ENCODE measurements at regions not wholly inside any gene's neighbourhood (a gene's known extent, or its start where the extent isn't known, plus 50 kb on each side); places are given as distances from the start of the nearest gene placed in this dataset.

GRCh38 chr3:61358364-61358763, 107.1 kb upstream of the FHIT start:
- Histone ChIP-seq H3K36me3 (ENCODE audit: insufficient read depth, low read length) (no peaks in the 10 kb centered on the region), H3K27me3 (ENCODE audit: insufficient read depth, low read length, poor library complexity, severe bottlenecking) (no peaks in the 10 kb centered on the region), H3K9me3 (ENCODE audit: low read length) (no peaks in the 10 kb centered on the region), H3K27ac (ENCODE audit: low read depth, low read length) (no peak overlapping the region), H3K4me3 (ENCODE audit: low read length) (no peak overlapping the region), H3K4me1 (ENCODE audit: insufficient read depth, low read length) (no peaks in the 10 kb centered on the region)
- Mint-ChIP-seq H3K27ac (no peak overlapping the region), H3K9me3 (peaks cover 0 to 6% (median 0%) of the 10 kb centered on the region in 5 donors), H3K27me3 (peaks cover 3 to 4% of the 10 kb centered on the region in 2 donors), H3K4me1 (no peaks in the 10 kb centered on the region), H3K36me3 (no peaks in the 10 kb centered on the region), H3K4me3 (no peak overlapping the region)
- ChIA-PET POLR2A (no interaction called here), CTCF (no interaction called here)
- DNase-seq: no peak

- ChIA-PET CTCF (no interaction called here), POLR2A (no interaction called here)
- no peak for DNase-seq
- H3K4me3 ChIP-seq (ENCODE audit: low read length): no peak overlapping the region
- H3K4me1 ChIP-seq (ENCODE audit: insufficient read depth, low read length): no peaks in the 10 kb centered on the region
- H3K27me3 ChIP-seq (ENCODE audit: insufficient read depth, low read length, poor library complexity, severe bottlenecking): no peaks in the 10 kb centered on the region
- H3K9me3 ChIP-seq (ENCODE audit: low read length): no peaks in the 10 kb centered on the region
- H3K4me3 Mint-ChIP-seq: no peak overlapping the region
- peaks cover 0 to 7% (median 0%) of the 10 kb centered on the region in 5 donors for H3K9me3 Mint-ChIP-seq
- H3K27me3 Mint-ChIP-seq: peaks cover 3 to 4% of the 10 kb centered on the region in 2 donors
- no peaks in the 10 kb centered on the region for H3K36me3 Mint-ChIP-seq
- no peak overlapping the region for H3K27ac Mint-ChIP-seq
- no peak overlapping the region for H3K27ac ChIP-seq (ENCODE audit: low read depth, low read length)
- H3K4me1 Mint-ChIP-seq: no peaks in the 10 kb centered on the region
- H3K36me3 ChIP-seq (ENCODE audit: insufficient read depth, low read length): no peaks in the 10 kb centered on the region
Observed at GRCh38 chr3:61360297-61360965, 109.2 kb upstream of the FHIT start.

GRCh38 chr3:61369678-61370077, 118.4 kb upstream of the FHIT start:
- no peaks in the 10 kb centered on the region for H3K9me3 ChIP-seq (ENCODE audit: low read length)

GRCh38 chr3:61371123-61371522, 119.9 kb upstream of the FHIT start:
- Histone ChIP-seq H3K4me3 (ENCODE audit: low read length) (no peak overlapping the region), H3K27ac (ENCODE audit: low read depth, low read length) (no peak overlapping the region), H3K27me3 (ENCODE audit: insufficient read depth, low read length, poor library complexity, severe bottlenecking) (no peaks in the 10 kb centered on the region), H3K36me3 (ENCODE audit: insufficient read depth, low read length) (no peaks in the 10 kb centered on the region), H3K9me3 (ENCODE audit: low read length) (no peaks in the 10 kb centered on the region), H3K4me1 (ENCODE audit: insufficient read depth, low read length) (no peaks in the 10 kb centered on the region)
- peaks cover 0 to 3% of the 10 kb centered on the region in 2 donors for H3K27me3 Mint-ChIP-seq
- no peaks in the 10 kb centered on the region for H3K9me3 Mint-ChIP-seq
- H3K27ac Mint-ChIP-seq: no peak overlapping the region
- ChIA-PET CTCF (interaction anchor here (3.1 kb wide), 1 partner anchor 11 kb away, joined by 11 read pairs; no protein-coding TSS in a partner anchor), POLR2A (no interaction called here)
- DNase-seq: no peak
- H3K4me1 Mint-ChIP-seq: no peaks in the 10 kb centered on the region
- H3K36me3 Mint-ChIP-seq: no peaks in the 10 kb centered on the region
- no peak overlapping the region for H3K4me3 Mint-ChIP-seq

More at GRCh38 chr3:61369678-61370077, 118.4 kb upstream of the FHIT start:
- Mint-ChIP-seq H3K27ac (no peak overlapping the region), H3K4me1 (no peaks in the 10 kb centered on the region), H3K9me3 (peaks cover 0 to 2% (median 0%) of the 10 kb centered on the region in 5 donors), H3K27me3 (peaks cover 0 to 3% of the 10 kb centered on the region in 2 donors), H3K36me3 (no peaks in the 10 kb centered on the region), H3K4me3 (no peak overlapping the region)
- Histone ChIP-seq H3K27me3 (ENCODE audit: insufficient read depth, low read length, poor library complexity, severe bottlenecking) (no peaks in the 10 kb centered on the region), H3K36me3 (ENCODE audit: insufficient read depth, low read length) (no peaks in the 10 kb centered on the region), H3K27ac (ENCODE audit: low read depth, low read length) (no peak overlapping the region), H3K4me1 (ENCODE audit: insufficient read depth, low read length) (no peaks in the 10 kb centered on the region), H3K4me3 (ENCODE audit: low read length) (no peak overlapping the region)
- POLR2A ChIA-PET: no interaction called here
- CTCF ChIA-PET: interaction anchor here (3.1 kb wide), 1 partner anchor 12 kb away, joined by 11 read pairs; no protein-coding TSS in a partner anchor
- DNase-seq: no peak

GRCh38 chr3:61372723-61373122, 121.5 kb upstream of the FHIT start:
- H3K27ac Mint-ChIP-seq: no peak overlapping the region

GRCh38 chr3:61378311-61378710, 127.1 kb upstream of the FHIT start:
- H3K9me3 ChIP-seq (ENCODE audit: low read length): no peaks in the 10 kb centered on the region
- no peaks in the 10 kb centered on the region for H3K27me3 ChIP-seq (ENCODE audit: insufficient read depth, low read length, poor library complexity, severe bottlenecking)
- H3K4me1 Mint-ChIP-seq: no peaks in the 10 kb centered on the region
- H3K36me3 Mint-ChIP-seq: no peaks in the 10 kb centered on the region
- H3K27ac ChIP-seq (ENCODE audit: low read depth, low read length): no peak overlapping the region
- H3K9me3 Mint-ChIP-seq: no peaks in the 10 kb centered on the region
- peaks cover 0 to 12% of the 10 kb centered on the region in 2 donors for H3K27me3 Mint-ChIP-seq
- DNase-seq: no peak
- no peaks in the 10 kb centered on the region for H3K36me3 ChIP-seq (ENCODE audit: insufficient read depth, low read length)
- no peak overlapping the region for H3K4me3 Mint-ChIP-seq
- no peaks in the 10 kb centered on the region for H3K4me1 ChIP-seq (ENCODE audit: insufficient read depth, low read length)
- no peak overlapping the region for H3K4me3 ChIP-seq (ENCODE audit: low read length)
- CTCF ChIA-PET: no interaction called here
- POLR2A ChIA-PET: no interaction called here
- H3K27ac Mint-ChIP-seq: no peak overlapping the region

More at GRCh38 chr3:61372723-61373122, 121.5 kb upstream of the FHIT start:
- H3K27me3 ChIP-seq (ENCODE audit: insufficient read depth, low read length, poor library complexity, severe bottlenecking): no peaks in the 10 kb centered on the region
- DNase-seq: no peak
- H3K9me3 ChIP-seq (ENCODE audit: low read length): no peaks in the 10 kb centered on the region
- POLR2A ChIA-PET: no interaction called here
- Mint-ChIP-seq H3K4me3 (no peak overlapping the region), H3K9me3 (no peaks in the 10 kb centered on the region), H3K27me3 (peaks cover 0 to 3% of the 10 kb centered on the region in 2 donors), H3K4me1 (no peaks in the 10 kb centered on the region), H3K36me3 (no peaks in the 10 kb centered on the region)
- no peak overlapping the region for H3K4me3 ChIP-seq (ENCODE audit: low read length)
- CTCF ChIA-PET: interaction anchor here (3.1 kb wide), 1 partner anchor 9 kb away, joined by 11 read pairs; no protein-coding TSS in a partner anchor
- H3K4me1 ChIP-seq (ENCODE audit: insufficient read depth, low read length): no peaks in the 10 kb centered on the region
- H3K36me3 ChIP-seq (ENCODE audit: insufficient read depth, low read length): no peaks in the 10 kb centered on the region
- H3K27ac ChIP-seq (ENCODE audit: low read depth, low read length): no peak overlapping the region

GRCh38 chr3:61381745-61382392, 130.6 kb upstream of the FHIT start:
- H3K9me3 ChIP-seq (ENCODE audit: low read length): no peaks in the 10 kb centered on the region
- ChIA-PET POLR2A (no interaction called here), CTCF (interaction anchor here (0.9 to 1.4 kb wide), 7 partner anchors 9 to 1807 kb away, joined by 3 to 11 read pairs (median 3); no protein-coding TSS in a partner anchor)
- no peak overlapping the region for H3K4me3 ChIP-seq (ENCODE audit: low read length)
- DNase-seq: peak in 2 of 5 donors; percentile 9 to 32
- Mint-ChIP-seq H3K27ac (no peak overlapping the region), H3K4me1 (no peaks in the 10 kb centered on the region), H3K36me3 (no peaks in the 10 kb centered on the region), H3K4me3 (no peak overlapping the region), H3K27me3 (peaks cover 0 to 14% of the 10 kb centered on the region in 2 donors), H3K9me3 (peaks cover 0 to 1% (median 0%) of the 10 kb centered on the region in 5 donors)
- H3K36me3 ChIP-seq (ENCODE audit: insufficient read depth, low read length): no peaks in the 10 kb centered on the region
- H3K4me1 ChIP-seq (ENCODE audit: insufficient read depth, low read length): no peaks in the 10 kb centered on the region
- no peaks in the 10 kb centered on the region for H3K27me3 ChIP-seq (ENCODE audit: insufficient read depth, low read length, poor library complexity, severe bottlenecking)
- H3K27ac ChIP-seq (ENCODE audit: low read depth, low read length): no peak overlapping the region

GRCh38 chr3:61387817-61388216, 136.6 kb upstream of the FHIT start:
- Mint-ChIP-seq H3K27me3 (peaks cover 0 to 4% of the 10 kb centered on the region in 2 donors), H3K9me3 (peaks cover 0 to 7% (median 1%) of the 10 kb centered on the region in 5 donors), H3K4me3 (peak overlapping the region in 1 of 7 donors; percentile 26), H3K4me1 (no peaks in the 10 kb centered on the region), H3K27ac (no peak overlapping the region), H3K36me3 (no peaks in the 10 kb centered on the region)
- ChIA-PET POLR2A (no interaction called here), CTCF (no interaction called here)
- no peaks in the 10 kb centered on the region for H3K36me3 ChIP-seq (ENCODE audit: insufficient read depth, low read length)
- H3K4me3 ChIP-seq (ENCODE audit: low read length): no peak overlapping the region
- no peaks in the 10 kb centered on the region for H3K9me3 ChIP-seq (ENCODE audit: low read length)
- no peaks in the 10 kb centered on the region for H3K4me1 ChIP-seq (ENCODE audit: insufficient read depth, low read length)
- DNase-seq: no peak
- H3K27ac ChIP-seq (ENCODE audit: low read depth, low read length): no peak overlapping the region
- no peaks in the 10 kb centered on the region for H3K27me3 ChIP-seq (ENCODE audit: insufficient read depth, low read length, poor library complexity, severe bottlenecking)

All from CD8-positive, alpha-beta memory T cell (primary cell).